GM21360 (cell line): ENCODE measurements at regions not wholly inside any gene's neighbourhood (a gene's known extent, or its start where the extent isn't known, plus 50 kb on each side); places are given as distances from the start of the nearest gene placed in this dataset.
"Not testable (repeated sequence)": the region's sequence is repeated elsewhere in the genome, so short reads cannot be mapped to it uniquely, and the experiment has no call there.

Source experiments
- ATAC-seq: cut with Tn5 transposase; IDR thresholded peaks from one replicate; pipeline ENCODE4 v1.9.1; 2021; ENCODE audit warnings: mild to moderate bottlenecking, moderate library complexity; ENCODE audit not compliant: unreplicated experiment

DNA sequence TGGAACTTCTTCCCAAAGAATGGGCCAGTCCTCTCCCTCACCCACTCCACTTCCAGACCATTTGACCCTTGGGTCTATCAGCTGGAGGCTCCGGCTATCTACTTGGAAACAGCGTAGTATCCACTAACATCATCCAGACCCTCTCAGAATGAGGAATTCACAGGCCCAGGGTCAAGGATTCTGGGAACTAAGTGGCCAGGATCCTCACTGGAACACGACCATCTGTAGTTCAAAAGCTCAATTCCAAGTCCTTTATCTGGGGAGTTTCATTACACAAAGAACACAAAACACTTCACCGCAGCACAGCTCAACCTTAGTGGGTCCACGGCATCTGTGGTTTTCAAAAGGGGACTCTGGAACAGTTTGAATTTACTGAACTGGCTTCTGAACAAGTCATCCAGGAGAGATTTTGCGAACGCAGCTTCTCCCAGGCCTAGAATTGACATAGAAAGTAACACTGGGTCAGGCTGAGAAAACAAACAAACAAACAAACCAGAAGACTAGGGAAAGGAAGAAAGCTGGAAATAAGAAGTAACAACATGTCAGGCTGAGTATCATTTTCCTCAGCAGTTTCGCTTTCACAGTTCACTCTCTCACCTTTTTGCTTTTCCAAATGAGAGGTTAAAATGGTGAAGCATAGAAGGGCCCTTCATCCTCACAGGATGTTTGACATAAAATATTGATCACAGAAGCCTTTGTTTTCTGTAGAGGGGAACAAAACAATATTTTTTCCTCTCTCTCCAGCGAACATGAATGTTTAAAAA, 57.6 kb upstream of the USP6NL start:
- ATAC-seq, result no peak

DNA sequence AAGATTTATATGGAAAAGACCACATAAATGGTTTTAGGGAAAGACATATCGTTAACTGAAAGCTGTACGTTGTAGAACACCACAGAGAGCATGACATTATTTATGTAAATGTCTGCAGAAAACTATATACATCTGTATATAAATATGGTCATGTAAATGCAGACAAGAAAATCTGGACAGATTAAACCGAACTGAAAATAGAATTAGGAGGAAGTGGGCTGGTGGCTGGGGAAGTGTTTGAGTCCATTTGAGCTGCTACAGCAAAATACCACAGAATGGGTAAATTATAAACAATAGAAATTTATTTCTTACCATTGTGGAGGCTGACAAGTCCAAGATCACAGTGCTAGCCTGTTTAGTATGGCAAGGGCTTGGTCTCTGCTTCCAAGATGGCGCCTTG, 56.3 kb upstream of the USP6NL start:
- no peak for ATAC-seq

DNA sequence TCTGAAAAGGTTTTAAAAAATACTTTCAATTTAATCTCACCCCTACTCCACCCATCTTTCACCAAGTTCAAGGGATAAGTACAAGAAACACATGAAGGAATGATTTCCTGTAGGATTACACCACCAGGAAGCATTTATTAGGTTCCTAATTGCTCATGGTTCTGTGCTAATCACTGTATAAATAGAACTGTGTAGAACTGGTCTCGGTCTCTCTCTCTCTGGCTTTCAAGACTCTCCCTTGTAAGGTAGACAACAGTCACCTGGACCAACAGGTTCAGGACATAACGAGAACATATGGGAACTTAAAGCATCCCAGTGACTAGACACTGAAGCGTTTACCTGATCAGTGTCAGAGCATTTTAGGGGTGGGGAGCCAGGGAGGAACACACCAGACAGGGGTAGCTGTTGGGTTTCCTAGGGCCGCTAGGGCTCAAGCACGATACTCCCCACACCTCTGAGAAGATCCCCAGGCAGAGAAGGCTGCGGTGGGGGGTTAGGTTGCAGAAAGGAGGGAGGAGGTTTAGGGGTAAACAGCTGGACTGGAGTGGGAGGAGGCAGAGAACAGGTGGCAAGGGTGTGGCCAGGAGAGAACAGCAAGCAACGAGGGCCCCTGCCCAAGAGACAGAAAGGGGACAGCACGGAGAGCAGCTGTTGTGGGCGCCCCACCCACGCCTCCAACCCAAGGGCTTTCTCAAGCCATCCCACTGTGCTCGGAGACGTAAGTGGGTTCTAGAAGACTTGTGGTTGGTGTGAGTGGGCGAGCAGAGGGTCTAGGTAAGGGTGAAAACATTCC, 52.5 kb upstream of the USP6NL start:
- peak; percentile 62 for ATAC-seq

DNA sequence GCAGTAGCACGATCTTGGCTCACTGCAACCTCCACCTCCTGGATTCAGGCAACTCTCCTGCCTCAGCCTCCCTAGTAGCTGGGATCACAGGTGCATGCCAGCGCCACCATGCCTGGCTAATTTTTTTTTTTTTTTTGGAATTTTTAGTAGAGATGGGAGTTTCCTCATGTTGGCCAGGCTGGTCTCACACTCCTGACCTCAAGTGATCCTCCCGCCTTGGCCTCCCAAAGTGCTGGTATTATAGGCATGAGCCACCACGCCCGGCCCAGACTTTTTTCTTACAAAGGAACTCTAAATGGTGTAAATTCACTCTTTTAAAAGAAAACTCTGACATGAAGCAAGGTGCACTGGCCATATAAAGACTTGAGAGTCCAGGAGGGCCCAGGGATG, 51.7 kb upstream of the USP6NL start:
- ATAC-seq, result not testable (repeated sequence)

DNA sequence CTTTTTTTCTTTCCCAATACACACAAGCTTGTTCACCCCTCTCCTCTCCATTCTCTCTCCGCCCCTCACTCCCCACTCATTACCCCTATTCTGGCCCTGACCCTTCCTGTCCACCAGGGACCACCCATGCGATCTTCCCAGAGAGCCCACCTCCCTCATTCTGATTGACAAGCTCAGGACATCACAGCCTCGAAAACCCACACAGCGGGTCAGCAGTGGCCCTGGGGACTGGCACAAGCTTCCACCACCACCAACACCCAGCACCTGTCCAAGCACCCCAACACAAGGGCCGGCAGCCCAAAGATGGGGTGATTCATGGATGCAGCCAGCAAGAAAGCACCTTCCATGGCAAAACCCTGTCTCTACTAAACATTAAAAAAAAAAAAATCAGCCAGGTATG, 50.0 kb upstream of the USP6NL start:
- ATAC-seq, result no peak
